GM21381 (cell line): ENCODE measurements at regions not wholly inside any gene's neighbourhood (a gene's known extent, or its start where the extent isn't known, plus 50 kb on each side); places are given as distances from the start of the nearest gene placed in this dataset.
A peak's percentile ranks its signal among the peaks of the same experiment; 100 is the strongest.

Experiments
- ATAC-seq: cut with Tn5 transposase; IDR thresholded peaks from one replicate; pipeline ENCODE4 v1.9.1; 2021; ENCODE audit warnings: mild to moderate bottlenecking, moderate library complexity; ENCODE audit not compliant: unreplicated experiment

GRCh38 chr1:224504297-224505041 is 69.9 kb upstream of the WDR26 start:
- no peak for ATAC-seq

DNA sequence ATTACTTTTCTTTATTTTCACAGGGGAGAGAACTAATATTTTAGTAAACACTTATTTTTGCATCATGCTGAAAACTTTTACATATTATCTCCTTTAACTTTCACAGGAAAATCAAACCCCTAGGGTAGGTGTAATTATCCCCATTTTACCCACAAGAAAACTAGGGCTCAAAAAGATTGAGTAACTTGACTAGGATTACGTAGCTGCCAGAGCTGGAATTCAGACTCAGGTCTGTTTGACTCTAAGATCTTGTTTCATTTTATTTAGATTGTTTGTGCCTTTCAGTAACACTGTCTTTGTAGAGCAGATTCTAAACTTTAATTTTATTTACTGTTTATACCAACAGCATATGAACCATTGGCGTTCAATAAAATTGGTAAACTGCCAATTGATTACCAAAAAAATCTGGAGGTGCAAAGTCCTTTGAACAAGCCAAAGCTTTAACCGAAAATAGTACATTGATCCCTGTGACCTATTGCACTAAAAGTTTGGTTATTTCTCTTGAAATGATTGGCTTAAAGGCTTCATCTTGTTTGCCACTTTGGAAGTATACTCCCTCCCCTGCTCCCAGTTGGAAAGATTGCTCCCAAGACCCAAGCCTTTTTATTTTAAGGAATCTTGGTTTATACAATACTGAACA is 71.0 kb upstream of the WDR26 start:
- ATAC-seq: no peak

DNA sequence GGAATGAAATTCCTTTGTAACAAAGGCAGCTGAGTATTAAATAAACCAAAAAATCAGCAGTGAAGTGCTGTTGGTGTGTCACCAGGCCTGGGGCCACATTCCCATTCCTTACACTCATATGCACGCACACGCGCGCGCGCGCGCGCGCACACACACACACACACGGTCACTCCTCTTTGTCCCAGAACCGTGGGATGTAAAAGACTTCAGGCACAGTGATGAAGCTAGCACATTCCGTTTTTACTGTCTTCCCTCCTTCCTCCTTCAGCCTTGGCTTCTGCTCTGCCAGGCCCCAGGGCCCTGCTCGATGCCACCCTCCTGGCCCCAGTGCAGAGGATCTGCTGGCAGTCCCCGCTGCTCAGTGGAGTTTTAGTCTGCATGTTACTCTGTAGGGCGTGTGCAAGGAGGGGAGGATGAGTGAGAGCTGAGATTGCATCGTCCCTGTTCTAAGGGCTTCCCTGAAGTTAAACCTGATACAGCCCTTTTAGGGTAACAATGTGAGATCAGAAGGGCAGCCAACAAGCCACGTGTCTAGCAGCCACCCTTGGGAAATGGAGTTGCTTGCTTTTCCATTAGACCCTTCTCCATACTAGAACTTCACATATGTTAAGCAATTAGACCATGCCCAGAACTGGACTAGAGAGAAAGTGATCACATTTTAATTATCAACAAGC is 71.7 kb upstream of the WDR26 start:
- ATAC-seq: no peak

GRCh38 chr1:224507771-224508523 is 73.3 kb upstream of the WDR26 start:
- no peak for ATAC-seq

- no peak for ATAC-seq
Measured at GRCh38 chr1:224509907-224510306, 75.3 kb upstream of the WDR26 start.

DNA sequence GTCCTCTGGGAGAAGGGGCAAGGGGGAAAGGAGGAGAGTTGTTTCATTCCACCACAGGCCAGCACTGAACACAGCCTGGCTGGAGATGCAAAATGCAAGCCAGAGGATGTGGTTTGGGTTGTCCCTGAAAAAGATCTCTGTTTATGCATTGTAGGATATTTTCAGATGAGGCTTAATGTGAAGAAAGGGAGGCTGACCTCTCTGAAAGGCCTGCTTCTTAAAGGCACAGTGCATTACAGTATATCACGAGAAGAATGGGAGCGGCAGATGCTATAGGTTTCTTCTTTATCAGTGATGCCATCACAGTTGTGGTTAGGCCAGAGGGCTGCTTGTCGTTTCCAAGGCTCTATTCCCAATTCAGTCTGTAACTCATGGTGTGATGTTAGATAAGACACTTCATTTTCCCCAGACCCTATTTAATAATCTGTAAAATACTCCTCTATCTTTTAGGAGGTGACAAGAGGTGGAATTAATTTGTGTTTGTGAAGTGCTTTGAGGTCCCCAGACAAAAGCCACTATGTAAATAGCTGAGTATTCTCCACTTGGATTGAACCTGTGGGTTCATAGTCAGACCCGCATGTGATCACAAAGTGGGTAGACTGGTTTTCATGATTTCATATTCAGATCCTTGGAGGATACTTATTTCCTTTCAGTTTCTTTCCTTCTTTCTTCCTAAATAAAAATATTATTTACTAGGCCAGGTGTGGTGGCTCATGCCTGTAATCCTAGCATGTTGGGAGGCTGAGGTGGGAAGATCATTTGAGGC is 76.5 kb upstream of the WDR26 start:
- no peak for ATAC-seq

GRCh38 chr1:224512600-224513151 is 78.1 kb upstream of the WDR26 start:
- ATAC-seq: no peak

DNA sequence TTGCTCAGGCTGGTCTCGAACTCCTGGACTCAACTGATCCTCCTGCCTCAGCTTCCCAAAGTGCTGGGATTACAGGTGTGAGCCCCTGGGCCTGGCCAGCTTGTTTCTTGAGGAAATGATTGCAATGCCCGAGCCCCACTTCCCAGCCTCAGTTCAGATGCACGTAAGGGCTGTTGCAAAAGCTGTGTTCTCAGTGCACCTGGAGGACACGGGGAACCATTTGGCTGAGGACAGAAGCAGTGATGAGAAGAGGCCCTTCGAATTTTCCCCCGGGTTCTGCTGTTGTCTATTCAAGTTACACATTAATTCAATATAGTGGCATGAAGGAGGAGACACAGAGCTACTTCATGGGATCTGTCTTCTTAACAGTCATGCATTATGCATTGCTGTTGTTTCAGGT is 78.8 kb upstream of the WDR26 start:
- no peak for ATAC-seq

DNA sequence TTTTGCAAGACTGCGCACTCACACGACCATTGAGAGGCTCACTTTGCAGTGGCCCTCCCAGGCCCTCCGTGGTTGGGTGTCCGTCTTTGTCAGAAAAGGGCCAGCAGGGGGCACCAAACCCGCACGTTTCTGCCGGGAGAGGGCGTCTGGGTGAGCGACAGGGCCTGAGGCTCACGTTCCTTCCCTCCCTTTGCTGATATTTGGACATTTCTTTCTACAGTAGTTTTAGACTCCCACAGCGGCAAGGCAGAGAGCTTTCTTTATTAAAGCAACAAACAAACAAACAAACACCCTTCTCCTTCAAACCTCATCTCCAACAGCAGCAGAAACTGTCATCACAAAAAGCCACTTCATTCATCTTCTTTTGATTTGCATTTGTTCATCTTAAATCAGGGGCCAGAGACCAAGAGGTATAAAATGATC is 79.2 kb upstream of the WDR26 start:
- peak; percentile 97 for ATAC-seq

DNA sequence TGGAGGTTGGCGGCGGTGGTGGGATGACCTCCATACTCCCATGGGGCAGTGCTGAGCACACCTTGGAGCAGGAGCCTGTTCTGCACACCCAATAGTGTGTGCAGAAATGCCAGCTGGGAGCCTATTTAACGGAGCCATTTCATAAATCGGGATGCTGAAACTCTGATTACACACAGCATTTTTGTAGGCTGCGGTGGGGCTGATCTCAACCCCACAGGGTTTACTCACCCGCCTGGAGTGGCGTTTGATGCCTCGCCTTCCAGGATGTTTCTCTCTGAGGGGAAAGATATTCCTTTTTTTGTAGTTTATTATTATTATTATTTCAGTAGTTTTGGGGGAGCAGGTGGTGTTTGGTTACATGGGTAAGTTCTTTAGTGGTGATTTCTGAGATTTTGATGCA is 82.6 kb upstream of the WDR26 start:
- no peak for ATAC-seq

GRCh38 chr1:224518528-224518927 is 83.9 kb upstream of the WDR26 start:
- no peak for ATAC-seq

DNA sequence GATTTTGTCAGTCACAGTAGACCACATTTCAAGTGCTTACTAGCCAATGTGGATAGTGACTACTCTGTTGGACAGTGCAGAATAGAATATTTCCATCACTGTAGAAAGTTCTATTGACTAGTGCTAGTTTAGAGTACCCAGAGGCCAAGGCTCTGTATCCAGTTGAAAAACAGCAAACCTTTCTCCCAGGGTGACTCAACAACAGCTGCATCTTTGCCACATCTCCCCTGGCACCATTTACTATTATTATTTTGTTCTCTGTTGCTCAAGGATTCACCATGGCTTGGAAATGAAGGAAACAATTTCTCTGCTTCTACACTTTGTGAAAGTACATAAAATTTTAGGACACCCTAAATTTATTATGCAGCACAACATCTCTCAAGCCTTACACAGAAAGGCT is 85.3 kb upstream of the WDR26 start:
- no peak for ATAC-seq

DNA sequence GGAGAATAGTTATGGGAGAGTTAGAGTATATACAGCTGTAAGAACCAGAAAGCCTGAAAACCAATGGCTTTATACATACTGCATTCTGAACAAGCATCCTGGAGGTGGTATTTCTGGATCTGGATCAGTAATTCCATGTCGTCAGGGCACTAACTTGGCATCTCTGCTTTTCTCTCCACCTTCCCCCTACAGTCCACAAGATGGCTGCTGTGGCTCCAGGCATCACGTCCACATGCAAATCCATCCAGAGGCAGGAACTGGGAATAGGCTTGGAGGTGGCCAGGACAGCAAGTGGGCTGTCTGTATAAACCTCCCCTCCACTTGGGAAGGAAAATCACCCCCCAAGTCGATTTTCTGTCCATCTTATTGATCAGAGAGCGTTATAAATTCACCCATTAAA is 86.2 kb upstream of the WDR26 start:
- ATAC-seq: no peak

DNA sequence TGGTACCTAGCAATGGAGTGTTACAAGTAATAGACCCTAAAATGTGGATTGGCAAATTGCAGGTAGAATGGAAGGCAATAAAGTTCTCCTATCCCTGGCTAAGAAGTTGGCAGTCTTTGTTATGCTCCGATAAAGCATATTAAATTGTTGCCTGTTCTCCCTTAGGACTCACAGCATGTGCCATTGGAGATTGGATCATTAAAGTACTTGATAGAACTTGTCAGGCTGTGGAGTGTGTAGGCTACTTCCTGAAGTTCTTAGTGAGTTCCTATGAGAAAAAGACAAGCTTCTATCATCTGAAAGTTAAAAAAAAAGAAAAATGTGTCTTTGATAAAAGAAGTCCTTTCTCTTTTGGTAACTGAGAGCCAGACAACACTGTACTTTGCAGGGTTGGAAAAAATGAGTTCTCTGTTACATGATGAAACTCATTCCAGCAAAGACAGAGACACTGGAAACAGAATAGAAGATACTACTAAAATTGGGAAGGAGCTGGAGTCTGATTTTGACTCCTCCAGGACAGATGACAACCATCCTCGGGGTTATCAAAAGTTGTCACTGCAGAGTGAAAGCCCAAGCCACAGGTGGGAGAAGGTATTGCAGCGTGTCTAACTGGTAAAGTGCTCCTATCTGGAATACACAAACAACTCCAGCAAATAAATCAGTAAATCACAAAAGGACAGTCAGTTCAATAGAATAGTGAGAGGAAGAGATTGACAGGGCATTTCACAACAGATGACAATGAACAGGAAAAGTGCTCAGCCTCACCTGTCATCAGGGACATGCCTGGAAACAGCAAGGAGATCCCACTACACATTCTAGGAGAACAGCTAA is 87.5 kb upstream of the WDR26 start:
- no peak for ATAC-seq

- no peak for ATAC-seq
Measured at GRCh38 chr1:224523676-224524075, 89.1 kb upstream of the WDR26 start.

DNA sequence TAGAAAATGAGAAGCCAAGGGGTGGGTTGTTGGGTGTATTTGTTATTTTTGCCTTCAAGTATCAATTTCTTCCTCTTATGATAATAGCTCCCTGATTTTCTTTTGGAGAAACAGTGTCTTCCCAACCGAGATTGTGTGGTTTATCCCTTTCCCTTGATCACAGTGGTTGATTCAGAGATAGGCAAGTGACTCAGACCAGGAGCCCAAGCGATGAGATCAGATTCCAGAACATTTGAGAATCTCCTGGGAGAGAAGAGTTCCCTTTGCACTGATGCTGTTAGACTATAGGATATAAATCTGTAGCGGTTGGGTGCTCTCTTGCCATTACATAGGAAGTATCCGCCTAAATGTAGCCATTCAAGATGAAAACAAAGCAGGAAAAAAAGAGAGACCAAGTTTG is 90.1 kb upstream of the WDR26 start:
- no peak for ATAC-seq

GRCh38 chr1:224525411-224526040 is 90.6 kb upstream of the CNIH3 start:
- ATAC-seq: no peak

DNA sequence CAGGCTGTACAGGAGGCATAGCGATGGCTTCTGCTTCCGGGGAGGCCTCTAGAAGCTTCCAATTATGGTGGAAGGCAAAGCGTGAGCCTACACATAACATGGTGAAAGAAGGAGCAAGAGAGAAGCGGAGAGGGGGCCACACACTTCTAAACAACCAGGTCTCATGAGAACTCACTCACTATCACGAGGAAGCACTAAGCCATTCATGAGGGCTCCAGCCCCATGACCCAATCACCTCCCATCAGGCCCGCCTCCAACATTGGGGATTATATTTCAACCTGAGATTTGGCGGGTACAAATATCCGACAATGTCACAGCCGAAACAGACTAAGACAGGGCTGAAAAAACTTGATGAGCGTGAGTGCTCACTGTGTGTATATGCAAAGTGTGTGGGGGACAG is 89.3 kb upstream of the CNIH3 start:
- no peak for ATAC-seq

GRCh38 chr1:224528900-224529299 is 87.2 kb upstream of the CNIH3 start:
- ATAC-seq: no peak
